HG03565 (cell line): ENCODE measurements at regions not wholly inside any gene's neighbourhood (a gene's known extent, or its start where the extent isn't known, plus 50 kb on each side); places are given as distances from the start of the nearest gene placed in this dataset.
A peak's percentile ranks its signal among the peaks of the same experiment; 100 is the strongest.

ENCODE experiments used
- ATAC-seq: cut with Tn5 transposase; IDR thresholded peaks from one replicate; pipeline ENCODE4 v1.9.1; 2021; ENCODE audit warnings: mild to moderate bottlenecking, moderate library complexity; ENCODE audit not compliant: unreplicated experiment

GRCh38 chr13:31895691-31896090 lies 135.9 kb upstream of the FRY start:
- no peak for ATAC-seq

GRCh38 chr13:31896427-31896826 lies 135.1 kb upstream of the FRY start:
- peak; percentile 50 for ATAC-seq

- ATAC-seq = no peak
Observed at GRCh38 chr13:31898378-31899071, 133.0 kb upstream of the FRY start.

- no peak for ATAC-seq
Observed at GRCh38 chr13:31901985-31902384, 129.6 kb upstream of the FRY start.

- ATAC-seq = no peak
Observed at GRCh38 chr13:31903111-31903815, 128.3 kb upstream of the FRY start.

GRCh38 chr13:31904941-31905824 lies 126.4 kb upstream of the FRY start:
- ATAC-seq = no peak

GRCh38 chr13:31905961-31906360 lies 125.6 kb upstream of the FRY start:
- no peak for ATAC-seq

- no peak for ATAC-seq
Observed at GRCh38 chr13:31908696-31909411, 122.7 kb upstream of the FRY start.

- peak; percentile 47 for ATAC-seq
Observed at GRCh38 chr13:31909864-31910551, 121.6 kb upstream of the FRY start.

- ATAC-seq = no peak
Observed at GRCh38 chr13:31910633-31911032, 120.9 kb upstream of the FRY start.

- no peak for ATAC-seq
Observed at GRCh38 chr13:31912647-31913401, 118.8 kb upstream of the FRY start.

GRCh38 chr13:31913459-31913858 lies 118.1 kb upstream of the FRY start:
- no peak for ATAC-seq

GRCh38 chr13:31914843-31915242 lies 116.7 kb upstream of the FRY start:
- no peak for ATAC-seq

- no peak for ATAC-seq
Observed at GRCh38 chr13:31918707-31919106, 112.9 kb upstream of the FRY start.

GRCh38 chr13:31919241-31919640 lies 112.3 kb upstream of the FRY start:
- ATAC-seq = no peak

GRCh38 chr13:31919971-31920726 lies 111.4 kb upstream of the FRY start:
- no peak for ATAC-seq

GRCh38 chr13:31920727-31921100 lies 110.9 kb upstream of the FRY start:
- no peak for ATAC-seq

GRCh38 chr13:31922724-31923123 lies 108.8 kb upstream of the FRY start:
- ATAC-seq = no peak
